Cardiac septum (tissue), 1 donor: ENCODE measurements at regions not wholly inside any gene's neighbourhood (a gene's known extent, or its start where the extent isn't known, plus 50 kb on each side); places are given as distances from the start of the nearest gene placed in this dataset.

Experiments
- DNase-seq: peaks from one replicate; pipeline ENCODE4 v3.0.0-alpha.2; 2020; ENCODE audit warnings: low spot score
- intact Hi-C: fragments of 100-400 bp; cut with DNase I; formaldehyde crosslinking; loops from one replicate; pipeline ENCODE4 v1.14.0; 2022
- donor health status: DM: no; HTN: no; CAD: no.

- no peak for DNase-seq
These were observed 806.8 kb downstream of the AACS start for GRCh38 chr12:125871811-125872594.

GRCh38 chr12:125873016-125873415 is 807.8 kb downstream of the AACS start:
- intact Hi-C loops: no loop called here
- DNase-seq: no peak

More at GRCh38 chr12:125871811-125872594, 806.8 kb downstream of the AACS start:
- intact Hi-C loops: no loop called here

DNA sequence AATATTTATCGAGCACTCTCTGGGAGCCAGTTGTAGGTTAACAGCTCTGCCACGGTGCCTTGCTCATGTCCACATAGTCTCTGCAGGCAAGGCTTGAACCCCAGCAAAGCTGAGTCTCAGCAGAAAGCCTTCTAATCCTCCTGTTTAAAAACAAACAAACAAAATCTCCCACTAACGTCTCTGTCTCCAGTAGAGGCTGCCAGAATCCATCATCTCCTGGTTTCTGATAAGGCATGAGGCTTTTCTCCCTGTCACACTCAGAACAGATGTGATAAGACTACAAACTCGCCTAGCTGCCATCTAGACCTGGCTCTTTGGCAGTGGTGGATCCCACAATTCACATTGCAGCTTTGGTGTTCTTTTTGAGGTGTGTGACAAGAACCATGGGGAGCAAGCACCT is 813.2 kb downstream of the AACS start:
- intact Hi-C loops: no loop called here

GRCh38 chr12:125882141-125882540 is 816.9 kb downstream of the AACS start:
- DNase-seq: no peak
- intact Hi-C loops: no loop called here

More for the DNA sequence above, 813.2 kb downstream of the AACS start:
- no peak for DNase-seq

GRCh38 chr12:125888921-125889320 is 823.7 kb downstream of the AACS start:
- DNase-seq: no peak
- intact Hi-C loops: no loop called here

DNA sequence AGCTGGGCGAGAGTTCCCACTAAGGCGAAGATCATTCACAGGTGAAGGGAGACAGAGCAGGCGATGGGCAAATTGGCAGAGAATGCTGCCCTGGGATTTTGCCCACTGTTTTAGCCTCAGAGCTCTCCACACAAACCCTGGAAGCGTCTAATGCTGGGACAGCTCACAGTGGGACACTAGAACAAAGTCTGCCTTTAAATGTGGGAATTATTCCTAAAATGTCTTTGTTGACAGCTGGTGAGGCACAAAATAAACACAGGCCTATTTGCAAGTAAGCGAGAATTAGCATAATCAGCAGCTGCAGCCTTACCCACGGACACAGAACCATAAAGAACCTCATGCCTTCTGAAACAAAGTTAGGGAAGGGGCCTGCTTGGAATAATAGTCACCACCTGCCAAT is 824.5 kb downstream of the AACS start:
- intact Hi-C loops: no loop called here
- no peak for DNase-seq

DNA sequence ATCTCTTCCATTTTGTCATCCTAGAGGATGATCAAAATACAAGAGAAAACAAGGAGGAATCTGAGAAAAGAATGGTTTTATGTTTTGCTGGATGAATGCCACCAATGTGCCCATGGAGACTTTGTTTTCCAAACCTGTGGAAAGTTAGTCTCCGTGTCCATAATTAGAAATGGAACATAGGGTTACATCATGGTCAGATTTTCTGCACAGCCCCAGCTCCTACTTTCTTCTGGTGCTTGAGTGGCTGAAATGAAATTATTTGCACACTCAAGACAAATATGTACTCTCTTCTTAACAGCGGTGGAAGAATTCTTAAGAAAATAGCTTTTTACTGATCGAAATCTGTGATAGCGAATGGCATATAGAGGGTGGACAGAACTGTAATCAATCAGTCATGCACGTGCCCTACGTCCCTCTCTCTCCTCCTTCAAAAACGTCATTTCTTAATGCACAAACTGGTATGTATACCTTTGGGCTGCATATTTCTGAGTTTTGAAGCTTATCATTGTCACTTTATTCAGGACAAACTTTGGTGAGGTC is 825.2 kb downstream of the AACS start:
- intact Hi-C loops: no loop called here
- DNase-seq: no peak

DNA sequence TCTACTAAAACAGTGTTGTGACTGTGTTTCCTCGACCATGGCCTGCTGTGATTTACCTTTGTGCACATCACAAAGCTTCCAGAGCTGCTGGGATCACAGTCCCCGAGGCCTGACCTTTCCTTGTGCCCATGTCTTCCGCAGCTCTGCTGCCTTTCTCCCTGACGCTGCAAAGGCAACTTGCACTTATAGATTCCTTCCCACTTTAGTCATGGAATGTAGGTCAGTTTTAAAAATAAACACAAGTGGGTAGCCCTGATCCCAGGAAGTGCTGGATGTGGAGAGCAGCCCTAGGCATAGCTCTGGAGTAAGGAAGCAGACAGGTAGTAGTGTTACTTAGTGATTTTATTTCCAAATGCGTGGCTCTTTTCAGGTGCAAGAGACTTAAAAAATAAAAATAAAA is 825.7 kb downstream of the AACS start:
- intact Hi-C loops: no loop called here
- DNase-seq: no peak

DNA sequence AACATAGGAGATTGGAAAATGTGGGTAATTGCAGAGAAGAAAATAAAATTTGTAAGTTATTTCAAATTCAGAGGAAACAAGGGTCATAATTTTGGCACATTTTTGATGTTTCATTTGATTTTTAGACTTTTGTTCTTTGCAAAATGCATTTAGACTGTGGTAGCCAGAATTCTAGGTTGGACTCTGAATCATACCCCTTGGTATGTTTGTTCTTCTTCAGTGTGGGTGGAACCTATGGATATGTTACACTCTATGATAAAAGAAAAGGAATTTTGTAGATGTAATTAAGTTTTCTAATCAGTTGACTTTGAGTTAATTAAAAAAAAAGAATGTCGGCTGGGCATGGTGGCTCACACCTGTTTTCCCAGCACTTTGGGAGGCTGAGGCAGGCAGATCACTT is 827.0 kb downstream of the AACS start:
- intact Hi-C loops: no loop called here
- no peak for DNase-seq

DNA sequence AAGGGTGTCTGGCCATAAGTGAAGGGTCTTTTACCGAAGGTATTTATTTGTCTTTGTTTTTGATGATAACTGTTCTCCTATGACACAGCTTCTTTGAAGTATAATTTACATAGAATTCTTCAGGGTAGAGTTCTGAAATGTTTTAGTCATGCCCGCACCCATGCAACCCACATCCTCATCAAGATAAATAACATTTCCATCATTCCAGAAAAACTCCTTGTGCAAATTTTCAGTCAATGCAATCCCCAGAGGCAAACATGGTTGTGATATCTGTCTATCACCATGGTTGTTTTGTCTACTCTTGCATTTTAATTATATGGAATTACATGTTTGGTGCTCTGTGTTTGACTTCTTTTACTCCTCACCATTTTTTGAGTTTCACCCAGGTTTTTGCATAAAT is 837.8 kb downstream of the AACS start:
- DNase-seq: no peak
- intact Hi-C loops: no loop called here

GRCh38 chr12:125907351-125907750 is 842.1 kb downstream of the AACS start:
- intact Hi-C loops: no loop called here
- no peak for DNase-seq

DNA sequence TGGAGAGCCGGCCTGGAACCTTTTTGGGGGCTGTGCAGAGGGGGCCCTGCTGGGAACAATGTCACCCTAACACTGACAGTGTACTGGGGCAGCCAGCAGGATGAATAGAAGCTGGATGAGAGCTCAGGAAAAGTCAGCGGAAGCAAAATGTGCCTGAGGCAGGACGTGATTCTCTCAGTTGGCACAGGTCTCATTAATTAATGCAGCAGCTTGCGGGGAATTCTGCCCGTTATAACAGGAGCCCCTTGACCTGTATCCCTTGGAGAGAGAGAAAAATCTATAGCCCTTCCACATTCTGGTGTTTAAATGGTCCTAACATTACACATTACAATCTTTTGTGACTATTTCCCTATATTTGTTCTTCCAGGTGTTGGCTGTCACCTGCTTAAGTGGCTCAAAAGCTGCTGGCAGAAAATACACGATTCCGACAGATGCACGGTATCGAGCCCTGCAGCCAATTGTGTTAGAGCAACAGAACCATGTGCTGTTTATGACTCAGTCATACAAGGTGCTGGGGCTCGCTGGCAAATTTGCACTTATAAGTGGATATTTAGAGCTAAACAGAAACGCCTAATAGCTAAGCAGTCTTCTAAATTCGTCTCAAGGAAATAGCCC is 854.7 kb downstream of the AACS start:
- no peak for DNase-seq
- intact Hi-C loops: no loop called here

GRCh38 chr12:125922330-125922729 is 857.1 kb downstream of the AACS start:
- intact Hi-C loops: no loop called here
- DNase-seq: no peak

DNA sequence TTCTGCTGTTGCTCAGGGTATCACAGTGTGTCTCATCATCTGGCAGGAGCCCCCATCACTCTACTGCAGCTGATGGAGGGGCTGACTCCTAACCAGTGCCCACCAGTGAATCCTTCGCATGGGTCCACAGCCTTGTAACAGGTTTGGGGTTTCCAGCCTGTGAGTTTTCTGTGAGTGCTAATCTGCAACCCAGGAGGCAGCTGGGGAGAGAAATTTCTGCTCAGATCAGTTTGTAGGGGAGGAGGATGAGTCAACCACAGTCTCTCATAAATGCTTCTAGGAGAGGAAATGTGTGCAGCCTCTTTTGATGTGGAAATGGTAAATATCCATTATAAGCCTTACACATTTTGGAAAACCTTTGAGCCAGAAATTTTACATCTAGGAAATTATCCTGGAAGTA is 871.3 kb downstream of the AACS start:
- intact Hi-C loops: no loop called here
- no peak for DNase-seq

DNA sequence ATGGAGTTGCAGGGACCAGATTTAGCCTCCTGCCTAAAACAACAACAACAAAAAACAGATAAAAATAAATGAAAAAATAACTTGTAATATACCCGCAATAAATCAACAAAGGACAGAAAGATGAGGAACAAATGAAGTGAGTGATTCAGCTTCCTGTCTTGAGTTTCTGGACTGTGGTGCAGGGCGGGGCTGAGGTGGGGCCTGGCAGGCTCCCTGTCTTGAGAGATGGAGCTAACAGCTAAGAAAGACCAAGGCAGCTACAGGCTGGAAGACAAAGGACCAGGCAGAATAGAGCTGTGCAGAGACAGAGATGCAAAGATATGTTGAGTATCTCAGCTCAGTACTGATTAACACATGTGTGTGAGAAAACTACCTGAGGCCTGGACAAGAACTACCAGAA is 879.2 kb downstream of the AACS start:
- no peak for DNase-seq
- intact Hi-C loops: no loop called here

GRCh38 chr12:125949471-125949870 is 884.2 kb downstream of the AACS start:
- intact Hi-C loops: no loop called here
- DNase-seq: no peak

- DNase-seq: no peak
- intact Hi-C loops: no loop called here
These were observed 889.1 kb downstream of the AACS start for GRCh38 chr12:125954362-125954761.

- intact Hi-C loops: no loop called here
- no peak for DNase-seq
These were observed 891.0 kb downstream of the AACS start for GRCh38 chr12:125956186-125956585.

GRCh38 chr12:125966641-125967040 is 901.4 kb downstream of the AACS start:
- DNase-seq: no peak
- intact Hi-C loops: no loop called here

DNA sequence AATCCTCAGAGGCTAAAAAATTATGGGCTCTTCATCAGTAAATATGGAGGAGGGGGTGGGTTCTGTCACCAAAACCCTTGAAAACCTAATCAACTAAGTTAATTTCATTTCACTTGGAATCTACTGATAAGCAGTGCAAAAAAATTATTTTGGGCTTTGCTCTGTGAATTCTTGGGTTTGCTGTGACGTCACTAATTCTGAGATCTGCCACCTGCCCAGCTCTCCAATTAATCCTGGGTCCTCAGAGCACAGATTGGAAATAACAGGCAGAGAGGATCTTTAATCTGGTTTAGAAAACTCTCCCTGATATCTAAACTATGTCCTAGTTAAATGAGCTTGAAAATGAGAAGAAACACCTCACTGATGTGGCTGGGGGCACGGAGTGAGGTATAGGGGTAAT is 903.2 kb downstream of the AACS start:
- no peak for DNase-seq
- intact Hi-C loops: no loop called here

GRCh38 chr12:125971981-125972380 is 906.7 kb downstream of the AACS start:
- intact Hi-C loops: no loop called here
- no peak for DNase-seq
